ENCODE measurements at regions not wholly inside any gene's neighbourhood (a gene's known extent, or its start where the extent isn't known, plus 50 kb on each side); places are given as distances from the start of the nearest gene placed in this dataset.

GRCh38 chr6:81476881-81477280 lies 275.6 kb downstream of the TENT5A start:
- FAIRE-seq: no peak
- Histone ChIP-seq H4K20me1 (replicated peaks in 1 of 2; ENCODE audit: control insufficient read depth in 1 of 2, insufficient read depth in 2 of 2, low read length in 2 of 2) (no peaks in the 10 kb centered on the region), H3K79me2 (ENCODE audit: control insufficient read depth in 1 of 2, insufficient read depth in 2 of 2, low read length in 2 of 2) (no peaks in the 10 kb centered on the region), H4K5ac (ENCODE audit: insufficient read length, low read depth, low read length) (no peak overlapping the region), H3K9me3 (ENCODE audit: insufficient read depth in 2 of 2, low read depth in 1 of 2, low read length in 1 of 2) (no peaks in the 10 kb centered on the region), H3K36me3 (ENCODE audit: control insufficient read depth in 2 of 4, insufficient read depth in 4 of 4, low read length in 3 of 4) (no peaks in the 10 kb centered on the region), H3K4me1 (replicated peaks in 1 of 4; ENCODE audit: control insufficient read depth in 3 of 4, insufficient read depth in 4 of 4, low read length in 3 of 4) (no peaks in the 10 kb centered on the region), H4K91ac (replicated peaks; ENCODE audit: insufficient read length, low read length) (no peak overlapping the region), H2AFZ (ENCODE audit: low read length) (no peak overlapping the region), H3K23ac (ENCODE audit: insufficient read length) (no peak overlapping the region), H2BK120ac (replicated peaks; ENCODE audit: low read depth, low read length) (no peak overlapping the region), H3K4ac (replicated peaks; ENCODE audit: insufficient read length, low read depth, low read length) (no peak overlapping the region), H3K23me2 (ENCODE audit: low read depth, low read length) (no peaks in the 10 kb centered on the region), H3K4me2 (ENCODE audit: insufficient read depth in 1 of 2, low read depth in 2 of 2, low read length in 2 of 2) (no peak overlapping the region), H3K79me1 (ENCODE audit: low read depth, low read length) (no peaks in the 10 kb centered on the region), H3K56ac (replicated peaks; ENCODE audit: insufficient read length, low read depth, low read length) (no peak overlapping the region), H3K27ac (ENCODE audit: low read depth, low read length) (no peak overlapping the region), H2BK20ac (ENCODE audit: low read length) (no peak overlapping the region), H2BK12ac (ENCODE audit: low read depth, low read length) (no peak overlapping the region), H3K14ac (ENCODE audit: insufficient read length) (no peak overlapping the region), H3K27me3 (replicated peaks in 1 of 4; ENCODE audit: control insufficient read depth in 3 of 4, extremely low read depth in 1 of 4, insufficient read depth in 3 of 4, low read length in 3 of 4) (no peaks in the 10 kb centered on the region), H2BK15ac (ENCODE audit: low read length) (no peak overlapping the region), H2BK5ac (ENCODE audit: low read depth, low read length) (no peak overlapping the region), H4K8ac (ENCODE audit: extremely low read depth, insufficient read depth, low read length) (no peak overlapping the region), H3K4me3 (ENCODE audit: extremely low read depth in 1 of 4, insufficient read depth in 2 of 4, low read depth in 3 of 4, low read length in 4 of 4) (no peak overlapping the region), H2AK5ac (ENCODE audit: low read depth, low read length) (no peak overlapping the region), H3K18ac (ENCODE audit: extremely low read depth, low read length) (no peak overlapping the region), H3K9ac (replicated peaks in 1 of 4; ENCODE audit: extremely low read depth in 1 of 4, low read depth in 3 of 4, low read length in 3 of 4) (no peak overlapping the region)
- POLR2A ChIA-PET (ENCODE audit: partially characterized antibody): no interaction called here
- no peak for TF ChIP-seq NANOG (IDR thresholded peaks at IDR 0.05; ENCODE audit: insufficient read depth, low read depth, low read length, poor library complexity, severe bottlenecking)
- TF ChIP-seq USF2 (IDR thresholded peaks at IDR 0.05; ENCODE audit: low read length): no peak
- TF ChIP-seq TAF7 (optimal IDR thresholded peaks at IDR 0.05; ENCODE audit: borderline replicate concordance, low read depth, low read length): no peak
- TF ChIP-seq YY1 (IDR thresholded peaks at IDR 0.05; ENCODE audit: low read depth, low read length): no peak
- TF ChIP-seq MAX (IDR thresholded peaks at IDR 0.05): no peak
- TF ChIP-seq GTF2F1 (IDR thresholded peaks at IDR 0.05; ENCODE audit: borderline replicate concordance, low read depth, low read length): no peak
- CTCF ChIA-PET (ENCODE audit: partially characterized antibody): no interaction called here
- no peak for DNase-seq (ENCODE audit: low read depth in 1 of 2, low spot score in 2 of 2)

Measured in H1 (cell line).